A549 (cell line): ENCODE measurements at regions not wholly inside any gene's neighbourhood (a gene's known extent, or its start where the extent isn't known, plus 50 kb on each side); places are given as distances from the start of the nearest gene placed in this dataset.

ENCODE experiments used
- small RNA-seq, 6 experiments: library from RNA; depleted of rRNA; stranded (forward); fragments of <200 nt; gene quantifications; one replicate each; pipeline ENCODE3, GENCODE V24; 2012

Small RNA genes in the stretch of these regions (small RNA-seq; reads per million reads assigned to genes)
- gene AC011416.2 (0 reads per million in 6 experiments), gene MRPS5P3 (0 reads per million in 6 experiments)
